Lower lobe of right lung (tissue), 2 donors: ENCODE measurements at regions not wholly inside any gene's neighbourhood (a gene's known extent, or its start where the extent isn't known, plus 50 kb on each side); places are given as distances from the start of the nearest gene placed in this dataset.
"Not testable (repeated sequence)": the region's sequence is repeated elsewhere in the genome, so short reads cannot be mapped to it uniquely, and the experiment has no call there.

Experiments used
- ATAC-seq, 2 donors: fragments of 200-7000 bp; cut with Tn5 transposase; one replicate each; pipeline ENCODE4 v1.9.1; 2020 to 2022; ENCODE audit warnings: mild to moderate bottlenecking in 2 of 2, moderate library complexity in 2 of 2
- DNase-seq: peaks from one replicate; pipeline ENCODE4 v3.0.0-alpha.2; 2020
- H3K27ac ChIP-seq: fragments of 200-600 bp; one replicate; pipeline ENCODE4 v1.8.0; 2022
- H3K27me3 ChIP-seq: fragments of 200-600 bp; one replicate; pipeline ENCODE4 v1.8.0; 2022; ENCODE audit warnings: low read depth
- H3K36me3 ChIP-seq: fragments of 200-600 bp; one replicate; pipeline ENCODE4 v1.8.0; 2022; ENCODE audit warnings: mild to moderate bottlenecking
- H3K4me1 ChIP-seq: fragments of 200-600 bp; one replicate; pipeline ENCODE4 v1.8.0; 2022
- H3K4me3 ChIP-seq: fragments of 200-600 bp; one replicate; pipeline ENCODE4 v1.8.0; 2022; ENCODE audit warnings: mild to moderate bottlenecking
- H3K9me3 ChIP-seq: fragments of 200-600 bp; one replicate; pipeline ENCODE4 v1.8.0; 2022
- intact Hi-C: fragments of 100-400 bp; cut with DNase I; formaldehyde crosslinking; loops from one replicate; pipeline ENCODE4 v1.11.0; 2022
- TF ChIP-seq, protein P1 (sequence below): fragments of 200-600 bp; IDR thresholded peaks from one replicate; pipeline ENCODE4 v1.8.0; 2022; ENCODE audit warnings: antibody characterized with exemption, mild to moderate bottlenecking
- donor health status: DM: no; HTN: yes; CAD: no; lungs with severe emphysema.

DNA sequence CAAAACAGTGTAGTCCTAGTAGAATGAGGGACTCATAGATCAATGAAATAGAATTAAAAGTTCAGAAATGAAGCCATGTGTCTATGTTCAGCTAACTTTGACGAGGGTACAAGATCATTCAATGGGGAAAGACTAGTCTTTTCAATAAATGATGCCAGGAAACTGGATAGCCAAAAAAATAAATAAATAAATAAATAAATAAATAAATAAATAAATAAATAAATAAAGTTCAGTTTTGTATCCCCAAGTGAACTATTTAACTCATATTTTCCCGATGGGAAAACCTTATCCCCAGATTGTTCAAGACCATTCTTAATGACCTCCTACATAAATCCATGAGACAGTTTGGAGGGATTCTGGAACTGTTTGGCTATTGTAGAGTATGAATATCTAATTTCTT is 277.1 kb upstream of the EYS start:
- Histone ChIP-seq H3K36me3 (no peaks in the 10 kb centered on the region), H3K4me1 (no peaks in the 10 kb centered on the region), H3K27ac (no peak overlapping the region), H3K27me3 (no peaks in the 10 kb centered on the region), H3K4me3 (no peak overlapping the region), H3K9me3 (no peaks in the 10 kb centered on the region)
- TF ChIP-seq, protein P1, sequence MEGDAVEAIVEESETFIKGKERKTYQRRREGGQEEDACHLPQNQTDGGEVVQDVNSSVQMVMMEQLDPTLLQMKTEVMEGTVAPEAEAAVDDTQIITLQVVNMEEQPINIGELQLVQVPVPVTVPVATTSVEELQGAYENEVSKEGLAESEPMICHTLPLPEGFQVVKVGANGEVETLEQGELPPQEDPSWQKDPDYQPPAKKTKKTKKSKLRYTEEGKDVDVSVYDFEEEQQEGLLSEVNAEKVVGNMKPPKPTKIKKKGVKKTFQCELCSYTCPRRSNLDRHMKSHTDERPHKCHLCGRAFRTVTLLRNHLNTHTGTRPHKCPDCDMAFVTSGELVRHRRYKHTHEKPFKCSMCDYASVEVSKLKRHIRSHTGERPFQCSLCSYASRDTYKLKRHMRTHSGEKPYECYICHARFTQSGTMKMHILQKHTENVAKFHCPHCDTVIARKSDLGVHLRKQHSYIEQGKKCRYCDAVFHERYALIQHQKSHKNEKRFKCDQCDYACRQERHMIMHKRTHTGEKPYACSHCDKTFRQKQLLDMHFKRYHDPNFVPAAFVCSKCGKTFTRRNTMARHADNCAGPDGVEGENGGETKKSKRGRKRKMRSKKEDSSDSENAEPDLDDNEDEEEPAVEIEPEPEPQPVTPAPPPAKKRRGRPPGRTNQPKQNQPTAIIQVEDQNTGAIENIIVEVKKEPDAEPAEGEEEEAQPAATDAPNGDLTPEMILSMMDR, result no peak
- intact Hi-C loops, result no loop called here
- no peak for DNase-seq
- ATAC-seq, result no peak

GRCh38 chr6:65979120-65979519 is 272.1 kb upstream of the EYS start:
- H3K4me3 ChIP-seq, result no peak overlapping the region
- no peaks in the 10 kb centered on the region for H3K36me3 ChIP-seq
- no peak overlapping the region for H3K27ac ChIP-seq
- DNase-seq (no peak), ATAC-seq (no peak)
- H3K27me3 ChIP-seq, result no peaks in the 10 kb centered on the region
- intact Hi-C loops, result no loop called here
- H3K4me1 ChIP-seq, result no peaks in the 10 kb centered on the region
- no peaks in the 10 kb centered on the region for H3K9me3 ChIP-seq
- TF ChIP-seq, protein P1, result no peak

- DNase-seq, ATAC-seq, intact Hi-C loops: not testable (repeated sequence)
Observed at GRCh38 chr6:65971252-65971651, 264.2 kb upstream of the EYS start.

GRCh38 chr6:65964261-65964660 is 257.2 kb upstream of the EYS start:
- no peaks in the 10 kb centered on the region for H3K27me3 ChIP-seq
- intact Hi-C loops, result no loop called here
- no peaks in the 10 kb centered on the region for H3K4me1 ChIP-seq
- H3K9me3 ChIP-seq, result no peaks in the 10 kb centered on the region
- H3K27ac ChIP-seq, result no peak overlapping the region
- H3K4me3 ChIP-seq, result no peak overlapping the region
- no peak for ATAC-seq
- DNase-seq, result no peak
- TF ChIP-seq, protein P1, result no peak
- H3K36me3 ChIP-seq, result no peaks in the 10 kb centered on the region

More at GRCh38 chr6:65971252-65971651, 264.2 kb upstream of the EYS start:
- not testable (repeated sequence) for H3K36me3 ChIP-seq, H3K4me1 ChIP-seq, H3K27me3 ChIP-seq, H3K27ac ChIP-seq, H3K9me3 ChIP-seq, H3K4me3 ChIP-seq

- no peak overlapping the region for H3K4me3 ChIP-seq
- H3K27ac ChIP-seq, result no peak overlapping the region
- no peaks in the 10 kb centered on the region for H3K27me3 ChIP-seq
- H3K9me3 ChIP-seq, result no peaks in the 10 kb centered on the region
- H3K4me1 ChIP-seq, result no peaks in the 10 kb centered on the region
- DNase-seq, result no peak
- intact Hi-C loops, result no loop called here
- TF ChIP-seq, protein P1, result no peak
- no peak for ATAC-seq
- no peaks in the 10 kb centered on the region for H3K36me3 ChIP-seq
Observed at GRCh38 chr6:65955034-65955433, 248.0 kb upstream of the EYS start.

GRCh38 chr6:65948062-65948461 is 241.0 kb upstream of the EYS start:
- H3K4me3 ChIP-seq, result no peak overlapping the region
- H3K4me1 ChIP-seq, result no peaks in the 10 kb centered on the region
- TF ChIP-seq, protein P1, result no peak
- intact Hi-C loops, result no loop called here
- no peaks in the 10 kb centered on the region for H3K27me3 ChIP-seq
- no peaks in the 10 kb centered on the region for H3K36me3 ChIP-seq
- no peak overlapping the region for H3K27ac ChIP-seq
- DNase-seq (no peak), ATAC-seq (no peak)
- no peaks in the 10 kb centered on the region for H3K9me3 ChIP-seq
